MCF 10A (cell line): ENCODE measurements at regions not wholly inside any gene's neighbourhood (a gene's known extent, or its start where the extent isn't known, plus 50 kb on each side); places are given as distances from the start of the nearest gene placed in this dataset.
A peak's percentile ranks its signal among the peaks of the same experiment; 100 is the strongest.

ENCODE experiments used
- BruUV-seq: library from RNA; stranded (reverse); fragments of 400-500 nt; replicated peaks from 2 replicates; lab custom pipeline; 2021; lab: Mats Ljungman, UMichigan
- CTCF ChIA-PET: fragments of 300-600 bp; sonication (Branson Sonifier 250); formaldehyde crosslinking; extraction: SDS; loops from one replicate; lab custom pipeline; 2021; ENCODE audit warnings: antibody characterized with exemption, inconsistent platforms; lab: Yijun Ruan, JAX
- POLR2A ChIA-PET: fragments of 300-600, 350-650 bp; sonication (Branson Sonifier 250); formaldehyde crosslinking; extraction: SDS; loops from one replicate; lab custom pipeline; 2020; ENCODE audit warnings: antibody characterized with exemption, inconsistent platforms; lab: Yijun Ruan, JAX
- DNase-seq: peaks from one replicate; pipeline ENCODE4 v3.0.0-alpha.2; 2018; ENCODE audit not compliant: unreplicated experiment
- H3K27ac Mint-ChIP-seq: one replicate; pipeline ENCODE4 v1.8.0; 2022; ENCODE audit warnings: mild to moderate bottlenecking, low read depth, mixed read lengths; ENCODE audit not compliant: unreplicated experiment
- H3K27me3 Mint-ChIP-seq: one replicate; pipeline ENCODE4 v1.8.0; 2022; ENCODE audit warnings: mixed read lengths; ENCODE audit not compliant: insufficient read depth, unreplicated experiment
- H3K36me3 Mint-ChIP-seq: one replicate; pipeline ENCODE4 v1.8.0; 2022; ENCODE audit warnings: mild to moderate bottlenecking, moderate library complexity, mixed read lengths; ENCODE audit not compliant: insufficient read depth, unreplicated experiment
- H3K4me1 Mint-ChIP-seq: one replicate; pipeline ENCODE4 v1.8.0; 2022; ENCODE audit warnings: mixed read lengths; ENCODE audit not compliant: insufficient read depth, unreplicated experiment
- H3K4me3 Mint-ChIP-seq: one replicate; pipeline ENCODE4 v1.8.0; 2022; ENCODE audit warnings: mild to moderate bottlenecking, moderate library complexity, mixed read lengths; ENCODE audit not compliant: unreplicated experiment
- H3K9me3 Mint-ChIP-seq: one replicate; pipeline ENCODE4 v1.8.0; 2022; ENCODE audit warnings: mixed read lengths; ENCODE audit not compliant: unreplicated experiment
- CTCF ChIP-seq: fragments of 200-600 bp; IDR thresholded peaks from one replicate; pipeline ENCODE4 v1.8.0; 2022; ENCODE audit warnings: antibody characterized with exemption, mild to moderate bottlenecking; ENCODE audit not compliant: unreplicated experiment
- intact Hi-C: fragments of 100-400 bp; cut with micrococcal nuclease; formaldehyde crosslinking; loops from 2 replicates; pipeline ENCODE4 v1.14.1; 2022

- H3K27me3 Mint-ChIP-seq, result no peaks in the 10 kb centered on the region
- DNase-seq, result peak; percentile 75
- H3K27ac Mint-ChIP-seq, result peak overlapping the region; percentile 33
- intact Hi-C loops, result loop anchor here (1.0 to 10.0 kb wide), 3 partner anchors 27 to 280 kb away; no protein-coding TSS in a partner anchor
- POLR2A ChIA-PET, result interaction anchor here (0.6 to 4.8 kb wide), 12 partner anchors 11 to 214 kb away, joined by 3 to 30 read pairs (median 4); no protein-coding TSS in a partner anchor
- H3K4me1 Mint-ChIP-seq, result peaks cover 25% of the 10 kb centered on the region
- H3K4me3 Mint-ChIP-seq, result peak overlapping the region; percentile 57
- no peaks in the 10 kb centered on the region for H3K36me3 Mint-ChIP-seq
- CTCF ChIA-PET, result interaction anchor here (0.7 to 6.4 kb wide), 4 partner anchors 29 to 666 kb away, joined by 3 to 50 read pairs (median 4); no protein-coding TSS in a partner anchor
- no TSS peak for BruUV-seq
- no peaks in the 10 kb centered on the region for H3K9me3 Mint-ChIP-seq
- peak; percentile 17 for TF ChIP-seq CTCF
These were observed 215.9 kb upstream of the GSE1 start for GRCh38 chr16:85396879-85397871.

- intact Hi-C loops, result loop anchor here (5.0 to 10.0 kb wide), 2 partner anchors 157 to 281 kb away; no protein-coding TSS in a partner anchor
- H3K36me3 Mint-ChIP-seq, result no peaks in the 10 kb centered on the region
- no peaks in the 10 kb centered on the region for H3K9me3 Mint-ChIP-seq
- no peak overlapping the region for H3K4me3 Mint-ChIP-seq
- DNase-seq, result no peak
- no peak for TF ChIP-seq CTCF
- ChIA-PET CTCF (interaction anchor here (0.6 to 6.4 kb wide), 2 partner anchors 30 to 144 kb away, joined by 5 to 50 read pairs; no protein-coding TSS in a partner anchor), POLR2A (interaction anchor here (0.6 to 4.8 kb wide), 5 partner anchors 27 to 213 kb away, joined by 3 to 30 read pairs (median 3); no protein-coding TSS in a partner anchor)
- no TSS peak for BruUV-seq
- peaks cover 25% of the 10 kb centered on the region for H3K4me1 Mint-ChIP-seq
- no peak overlapping the region for H3K27ac Mint-ChIP-seq
- H3K27me3 Mint-ChIP-seq, result no peaks in the 10 kb centered on the region
These were observed 215.1 kb upstream of the GSE1 start for GRCh38 chr16:85398050-85398451.

- no peak overlapping the region for H3K27ac Mint-ChIP-seq
- peaks cover 25% of the 10 kb centered on the region for H3K4me1 Mint-ChIP-seq
- no peak for TF ChIP-seq CTCF
- POLR2A ChIA-PET, result interaction anchor here (4.8 kb wide), 1 partner anchor 28 kb away, joined by 30 read pairs; no protein-coding TSS in a partner anchor
- no TSS peak for BruUV-seq
- H3K9me3 Mint-ChIP-seq, result no peaks in the 10 kb centered on the region
- no peak for DNase-seq
- CTCF ChIA-PET, result interaction anchor here (0.6 to 6.4 kb wide), 4 partner anchors 30 to 145 kb away, joined by 3 to 50 read pairs (median 4); no protein-coding TSS in a partner anchor
- intact Hi-C loops, result loop anchor here (5.0 to 10.0 kb wide), 2 partner anchors 156 to 282 kb away; no protein-coding TSS in a partner anchor
- H3K36me3 Mint-ChIP-seq, result no peaks in the 10 kb centered on the region
- no peaks in the 10 kb centered on the region for H3K27me3 Mint-ChIP-seq
- no peak overlapping the region for H3K4me3 Mint-ChIP-seq
These were observed 214.2 kb upstream of the GSE1 start for GRCh38 chr16:85398688-85399582.
